ENCODE measurements at regions not wholly inside any gene's neighbourhood (a gene's known extent, or its start where the extent isn't known, plus 50 kb on each side); places are given as distances from the start of the nearest gene placed in this dataset.

- TF ChIP-seq CTCF (IDR thresholded peaks at IDR 0.05; ENCODE audit: borderline replicate concordance, extremely low read depth, insufficient read depth), result no peak
- Histone ChIP-seq H3K27me3 (ENCODE audit: control insufficient read depth, insufficient read depth, low read length) (no peaks in the 10 kb centered on the region), H3K9ac (ENCODE audit: low read length in 3 of 3) (no peak overlapping the region), H3K36me3 (ENCODE audit: control insufficient read depth in 2 of 3, insufficient read depth in 3 of 3, low read length in 3 of 3) (no peaks in the 10 kb centered on the region), H3K9me3 (ENCODE audit: control insufficient read depth in 2 of 3, insufficient read depth in 1 of 3, low read length in 3 of 3) (no peaks in the 10 kb centered on the region), H3K27ac (ENCODE audit: low read depth in 2 of 2, low read length in 2 of 2) (no peak overlapping the region), H3K4me1 (ENCODE audit: control insufficient read depth in 2 of 3, insufficient read depth in 2 of 3, low read depth in 1 of 3, low read length in 3 of 3) (no peaks in the 10 kb centered on the region), H3K4me3 (ENCODE audit: low read length in 3 of 3) (no peak overlapping the region)
- DNase-seq, result peak in 1 of 5 donors; percentile 33
- FAIRE-seq, result no peak
- intact Hi-C loops (cut with DNase I), result no loop called here
These were observed 470.2 kb upstream of the AGTR1 start for GRCh38 chr3:148227534-148227933.

GRCh38 chr3:148229107-148229506 lies 468.6 kb upstream of the AGTR1 start:
- no peak overlapping the region for H3K9ac ChIP-seq (ENCODE audit: low read length in 3 of 3)
- DNase-seq, result no peak
- H3K4me1 ChIP-seq (ENCODE audit: control insufficient read depth in 2 of 3, insufficient read depth in 2 of 3, low read depth in 1 of 3, low read length in 3 of 3), result no peaks in the 10 kb centered on the region
- no peaks in the 10 kb centered on the region for H3K27me3 ChIP-seq (ENCODE audit: control insufficient read depth, insufficient read depth, low read length)
- no peak overlapping the region for H3K27ac ChIP-seq (ENCODE audit: low read depth in 2 of 2, low read length in 2 of 2)
- intact Hi-C loops (cut with DNase I), result no loop called here
- FAIRE-seq, result no peak
- H3K9me3 ChIP-seq (ENCODE audit: control insufficient read depth in 2 of 3, insufficient read depth in 1 of 3, low read length in 3 of 3), result no peaks in the 10 kb centered on the region
- no peaks in the 10 kb centered on the region for H3K36me3 ChIP-seq (ENCODE audit: control insufficient read depth in 2 of 3, insufficient read depth in 3 of 3, low read length in 3 of 3)
- no peak overlapping the region for H3K4me3 ChIP-seq (ENCODE audit: low read length in 3 of 3)
- no peak for TF ChIP-seq CTCF (IDR thresholded peaks at IDR 0.05; ENCODE audit: borderline replicate concordance, extremely low read depth, insufficient read depth)

- no peak for FAIRE-seq
- Histone ChIP-seq H3K27ac (ENCODE audit: low read depth in 2 of 2, low read length in 2 of 2) (no peak overlapping the region), H3K4me3 (ENCODE audit: low read length in 3 of 3) (no peak overlapping the region), H3K9me3 (ENCODE audit: control insufficient read depth in 2 of 3, insufficient read depth in 1 of 3, low read length in 3 of 3) (no peaks in the 10 kb centered on the region), H3K27me3 (ENCODE audit: control insufficient read depth, insufficient read depth, low read length) (no peaks in the 10 kb centered on the region), H3K36me3 (ENCODE audit: control insufficient read depth in 2 of 3, insufficient read depth in 3 of 3, low read length in 3 of 3) (no peaks in the 10 kb centered on the region), H3K4me1 (ENCODE audit: control insufficient read depth in 2 of 3, insufficient read depth in 2 of 3, low read depth in 1 of 3, low read length in 3 of 3) (no peaks in the 10 kb centered on the region), H3K9ac (ENCODE audit: low read length in 3 of 3) (no peak overlapping the region)
- no peak for DNase-seq
- TF ChIP-seq CTCF (IDR thresholded peaks at IDR 0.05; ENCODE audit: borderline replicate concordance, extremely low read depth, insufficient read depth), result no peak
- intact Hi-C loops (cut with DNase I), result no loop called here
These were observed 467.2 kb upstream of the AGTR1 start for GRCh38 chr3:148230473-148230872.

GRCh38 chr3:148232389-148232788 lies 465.3 kb upstream of the AGTR1 start:
- intact Hi-C loops (cut with DNase I), result no loop called here

More at GRCh38 chr3:148232389-148232788, 465.3 kb upstream of the AGTR1 start:
- no peak for TF ChIP-seq CTCF (IDR thresholded peaks at IDR 0.05; ENCODE audit: borderline replicate concordance, extremely low read depth, insufficient read depth)
- H3K4me1 ChIP-seq (ENCODE audit: control insufficient read depth in 2 of 3, insufficient read depth in 2 of 3, low read depth in 1 of 3, low read length in 3 of 3), result no peaks in the 10 kb centered on the region
- FAIRE-seq, result no peak
- no peak overlapping the region for H3K27ac ChIP-seq (ENCODE audit: low read depth in 2 of 2, low read length in 2 of 2)
- H3K27me3 ChIP-seq (ENCODE audit: control insufficient read depth, insufficient read depth, low read length), result no peaks in the 10 kb centered on the region
- no peak for DNase-seq
- no peaks in the 10 kb centered on the region for H3K36me3 ChIP-seq (ENCODE audit: control insufficient read depth in 2 of 3, insufficient read depth in 3 of 3, low read length in 3 of 3)
- no peak overlapping the region for H3K4me3 ChIP-seq (ENCODE audit: low read length in 3 of 3)
- no peaks in the 10 kb centered on the region for H3K9me3 ChIP-seq (ENCODE audit: control insufficient read depth in 2 of 3, insufficient read depth in 1 of 3, low read length in 3 of 3)
- no peak overlapping the region for H3K9ac ChIP-seq (ENCODE audit: low read length in 3 of 3)
